ENCODE measurements at regions not wholly inside any gene's neighbourhood (a gene's known extent, or its start where the extent isn't known, plus 50 kb on each side); places are given as distances from the start of the nearest gene placed in this dataset.

- TF ChIP-seq CTCF (IDR thresholded peaks at IDR 0.05) (no peak), POLR2A (IDR thresholded peaks at IDR 0.05) (no peak), POLR2AphosphoS5 (IDR thresholded peaks at IDR 0.05) (no peak)
These were observed 948.6 kb upstream of the EDIL3 start for GRCh38 chr5:85333276-85333675.
